Ishikawa (cell line): ENCODE measurements at regions not wholly inside any gene's neighbourhood (a gene's known extent, or its start where the extent isn't known, plus 50 kb on each side); places are given as distances from the start of the nearest gene placed in this dataset.

Source experiments
- CEBPB ChIP-seq: IDR thresholded peaks from 2 replicates; pipeline ENCODE4 v1.6.1; 2012
- CREB1 ChIP-seq: IDR thresholded peaks from 2 replicates; pipeline ENCODE4 v1.6.1; 2012; ENCODE audit warnings: low read depth
- EGR1 ChIP-seq: IDR thresholded peaks from 2 replicates; pipeline ENCODE4 v1.6.1; 2012
- EP300 ChIP-seq: IDR thresholded peaks from 2 replicates; pipeline ENCODE4 v1.6.1; 2012; ENCODE audit warnings: borderline replicate concordance
- FOXM1 ChIP-seq: IDR thresholded peaks from 2 replicates; pipeline ENCODE4 v1.6.1; 2012; ENCODE audit warnings: low read depth, borderline replicate concordance
- NFIC ChIP-seq: IDR thresholded peaks from 2 replicates; pipeline ENCODE4 v1.6.1; 2012
- RAD21 ChIP-seq: IDR thresholded peaks from 2 replicates; pipeline ENCODE4 v1.6.1; 2012; ENCODE audit warnings: low read depth
- REST ChIP-seq: IDR thresholded peaks from 2 replicates; pipeline ENCODE4 v1.6.1; 2012; ENCODE audit warnings: low read depth, mild to moderate bottlenecking
- TAF1 ChIP-seq: IDR thresholded peaks from 2 replicates; pipeline ENCODE4 v1.6.1; 2012; ENCODE audit warnings: low read depth, mild to moderate bottlenecking
- TCF12 ChIP-seq: IDR thresholded peaks from 2 replicates; pipeline ENCODE4 v1.6.1; 2012; ENCODE audit warnings: low read depth
- TEAD4 ChIP-seq: IDR thresholded peaks from 2 replicates; pipeline ENCODE4 v1.6.1; 2012
- YY1 ChIP-seq: IDR thresholded peaks from 2 replicates; pipeline ENCODE4 v1.6.1; 2012; ENCODE audit warnings: low read depth
- ZBTB7A ChIP-seq: IDR thresholded peaks from 2 replicates; pipeline ENCODE4 v1.6.1; 2012; ENCODE audit warnings: low read depth
- TF ChIP-seq, protein P1 (sequence below): IDR thresholded peaks from 2 replicates; pipeline ENCODE4 v1.6.1; 2012
- TF ChIP-seq, protein P2 (sequence below): IDR thresholded peaks from 2 replicates; pipeline ENCODE4 v1.6.1; 2012

DNA sequence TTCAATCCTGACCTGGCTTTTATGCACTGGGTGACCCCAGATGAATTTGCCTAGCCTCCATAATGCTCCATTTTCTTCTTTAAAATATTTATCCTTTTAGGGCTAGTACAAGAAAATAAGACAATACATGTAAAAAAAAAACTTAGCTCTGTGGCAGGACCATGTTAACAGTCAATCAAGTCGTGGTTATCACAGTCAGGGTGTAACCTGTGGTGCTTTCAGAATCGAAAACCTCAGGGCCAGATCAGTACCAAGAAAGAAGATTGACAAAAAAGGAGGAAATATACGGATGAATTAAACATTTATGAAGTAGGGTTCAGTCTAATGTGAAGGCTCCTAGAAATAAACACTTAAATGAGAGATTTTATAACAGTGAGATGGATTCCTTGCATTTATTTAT lies 347.2 kb upstream of the MAF start:
- TF ChIP-seq, protein P1, sequence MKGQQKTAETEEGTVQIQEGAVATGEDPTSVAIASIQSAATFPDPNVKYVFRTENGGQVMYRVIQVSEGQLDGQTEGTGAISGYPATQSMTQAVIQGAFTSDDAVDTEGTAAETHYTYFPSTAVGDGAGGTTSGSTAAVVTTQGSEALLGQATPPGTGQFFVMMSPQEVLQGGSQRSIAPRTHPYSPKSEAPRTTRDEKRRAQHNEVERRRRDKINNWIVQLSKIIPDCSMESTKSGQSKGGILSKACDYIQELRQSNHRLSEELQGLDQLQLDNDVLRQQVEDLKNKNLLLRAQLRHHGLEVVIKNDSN, result no peak
- TF ChIP-seq REST (no peak), TEAD4 (no peak), EGR1 (no peak), YY1 (no peak), RAD21 (no peak), TAF1 (no peak), EP300 (no peak), NFIC (no peak), CEBPB (no peak), TCF12 (no peak)
- TF ChIP-seq, protein P2, sequence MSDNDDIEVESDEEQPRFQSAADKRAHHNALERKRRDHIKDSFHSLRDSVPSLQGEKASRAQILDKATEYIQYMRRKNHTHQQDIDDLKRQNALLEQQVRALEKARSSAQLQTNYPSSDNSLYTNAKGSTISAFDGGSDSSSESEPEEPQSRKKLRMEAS, result no peak

DNA sequence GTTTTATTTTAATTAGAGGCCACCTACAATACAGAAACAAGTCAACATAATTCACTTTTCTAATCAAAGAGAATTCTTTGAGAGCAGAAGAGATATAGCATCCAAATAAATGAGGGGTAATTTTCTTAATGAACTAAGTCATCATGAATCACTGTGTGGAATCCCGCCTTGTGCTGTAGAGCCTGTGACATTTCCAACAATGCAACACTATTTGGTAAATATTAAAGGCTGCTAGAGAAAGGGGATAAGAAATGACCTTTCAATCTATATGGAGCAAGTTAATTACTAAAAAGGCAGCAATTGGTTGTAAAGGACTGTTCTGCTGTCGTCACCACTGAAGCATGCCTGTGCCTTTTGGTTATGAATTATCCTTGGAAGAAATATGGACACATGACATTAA lies 345.7 kb upstream of the MAF start:
- TF ChIP-seq RAD21 (no peak), CEBPB (no peak), CREB1 (no peak), EGR1 (no peak), REST (no peak), ZBTB7A (no peak), TEAD4 (no peak), EP300 (no peak), TAF1 (no peak), NFIC (no peak), FOXM1 (no peak), TCF12 (no peak), YY1 (no peak)
- TF ChIP-seq, protein P2, result no peak
- TF ChIP-seq, protein P1, result no peak

- TF ChIP-seq, protein P2, result no peak
- TF ChIP-seq TEAD4, result no peak
- TF ChIP-seq TAF1, result no peak
- no peak for TF ChIP-seq EGR1
- no peak for TF ChIP-seq CREB1
- TF ChIP-seq FOXM1, result no peak
- no peak for TF ChIP-seq NFIC
Observed at GRCh38 chr16:79943736-79944135, 343.2 kb upstream of the MAF start.

- TF ChIP-seq TEAD4, result no peak
- no peak for TF ChIP-seq CEBPB
- TF ChIP-seq EP300, result no peak
- TF ChIP-seq YY1, result no peak
- TF ChIP-seq, protein P2, result no peak
- no peak for TF ChIP-seq FOXM1
- TF ChIP-seq NFIC, result no peak
- TF ChIP-seq RAD21, result no peak
- TF ChIP-seq ZBTB7A, result no peak
Observed at GRCh38 chr16:79938575-79938974, 338.0 kb upstream of the MAF start.

GRCh38 chr16:79933603-79934002 lies 333.1 kb upstream of the MAF start:
- TF ChIP-seq, protein P2, result no peak
- TF ChIP-seq, protein P1, result no peak
- TF ChIP-seq EP300 (no peak), TEAD4 (no peak), TAF1 (no peak), CREB1 (no peak), TCF12 (no peak), REST (no peak), FOXM1 (no peak), CEBPB (no peak), EGR1 (no peak), NFIC (no peak), ZBTB7A (no peak), YY1 (no peak)
